PC-3 (cell line): ENCODE measurements at regions not wholly inside any gene's neighbourhood (a gene's known extent, or its start where the extent isn't known, plus 50 kb on each side); places are given as distances from the start of the nearest gene placed in this dataset.

Source experiments
- CTCF ChIP-seq: fragments of 300-600 bp; sonication (generic); conservative IDR thresholded peaks from 2 replicates; pipeline ENCODE4 v1.5.1; 2017; ENCODE audit warnings: antibody characterized with exemption, low read depth, mild to moderate bottlenecking, low read length
- EZH2 ChIP-seq: fragments of 300-600 bp; sonication (generic); IDR thresholded peaks from one replicate; pipeline ENCODE4 v1.6.1; 2017; ENCODE audit warnings: antibody characterized with exemption, mild to moderate bottlenecking, low read length; ENCODE audit not compliant: unreplicated experiment

- TF ChIP-seq CTCF (no peak), EZH2 (no peak)
Observed at GRCh38 chr3:35263477-35263876, 375.8 kb upstream of the ARPP21 start.
